Astrocyte (in vitro differentiated cells and primary cell): ENCODE measurements at regions not wholly inside any gene's neighbourhood (a gene's known extent, or its start where the extent isn't known, plus 50 kb on each side); places are given as distances from the start of the nearest gene placed in this dataset.

Source experiments
- DNase-seq: peaks from one replicate; pipeline ENCODE4 v3.0.0-alpha.2; 2010; ENCODE audit warnings: low read depth
- FAIRE-seq: peaks from 2 replicates; lab custom pipeline; 2011; peaks lifted over from hg19 to GRCh38; lab: Jason Lieb, UNC
- H2AFZ ChIP-seq: 2 replicates; pipeline ENCODE4 v1.6.0; 2012; ENCODE audit warnings: low read depth, low read length, inconsistent platforms
- H3K27ac ChIP-seq: 2 replicates; pipeline ENCODE4 v1.5.1; 2011; ENCODE audit warnings: low read depth, low read length, inconsistent platforms
- H3K27me3 ChIP-seq: 2 replicates; pipeline ENCODE4 v1.6.0; 2011; ENCODE audit warnings: low read length, inconsistent platforms; ENCODE audit not compliant: insufficient read depth
- H3K36me3 ChIP-seq: 2 replicates; pipeline ENCODE4 v1.5.1; 2011; ENCODE audit warnings: low read length, inconsistent platforms; ENCODE audit not compliant: insufficient read depth
- H3K4me1 ChIP-seq: 2 replicates; pipeline ENCODE4 v1.5.1; 2011; ENCODE audit warnings: low read length, inconsistent platforms; ENCODE audit not compliant: insufficient read depth
- H3K4me2 ChIP-seq: 2 replicates; pipeline ENCODE4 v1.6.0; 2012; ENCODE audit warnings: low read length, inconsistent platforms
- H3K4me3 ChIP-seq: 2 replicates; pipeline ENCODE4 v1.5.1; 2011; ENCODE audit warnings: low read depth, mild to moderate bottlenecking, low read length, inconsistent platforms; ENCODE audit not compliant: insufficient read depth
- H3K79me2 ChIP-seq: 2 replicates; pipeline ENCODE4 v1.6.0; 2012; ENCODE audit warnings: mild to moderate bottlenecking, low read length, inconsistent platforms; ENCODE audit not compliant: insufficient read depth
- H3K9ac ChIP-seq: 2 replicates; pipeline ENCODE4 v1.6.0; 2012; ENCODE audit warnings: mild to moderate bottlenecking, low read length, inconsistent platforms
- H3K9me3 ChIP-seq: 2 replicates; pipeline ENCODE4 v1.5.1; 2012; ENCODE audit warnings: low read depth, mild to moderate bottlenecking, low read length, inconsistent platforms; ENCODE audit not compliant: insufficient read depth
- H4K20me1 ChIP-seq: 2 replicates; pipeline ENCODE4 v1.6.0; 2012; ENCODE audit warnings: low read length, inconsistent platforms; ENCODE audit not compliant: insufficient read depth
- H3K27ac Mint-ChIP-seq: one replicate; pipeline ENCODE4 v1.8.0; 2021; ENCODE audit warnings: mild to moderate bottlenecking, mixed read lengths; ENCODE audit not compliant: unreplicated experiment
- H3K27me3 Mint-ChIP-seq: one replicate; pipeline ENCODE4 v1.8.0; 2021; ENCODE audit warnings: low read depth, mixed read lengths; ENCODE audit not compliant: unreplicated experiment
- H3K36me3 Mint-ChIP-seq: one replicate; pipeline ENCODE4 v1.8.0; 2021; ENCODE audit warnings: low read depth, mixed read lengths; ENCODE audit not compliant: unreplicated experiment
- H3K4me1 Mint-ChIP-seq: one replicate; pipeline ENCODE4 v1.8.0; 2021; ENCODE audit warnings: low read depth, mixed read lengths; ENCODE audit not compliant: unreplicated experiment
- H3K4me3 Mint-ChIP-seq: one replicate; pipeline ENCODE4 v1.8.0; 2021; ENCODE audit warnings: mild to moderate bottlenecking, moderate library complexity, mixed read lengths; ENCODE audit not compliant: unreplicated experiment
- H3K9me3 Mint-ChIP-seq: one replicate; pipeline ENCODE4 v1.8.0; 2021; ENCODE audit warnings: mild to moderate bottlenecking, mixed read lengths; ENCODE audit not compliant: unreplicated experiment
- EZH2 ChIP-seq: IDR thresholded peaks from 2 replicates; pipeline ENCODE4 v1.6.1; 2012; ENCODE audit warnings: mild to moderate bottlenecking, low read length, inconsistent platforms; ENCODE audit not compliant: insufficient read depth
- TF ChIP-seq, protein P1 (sequence below): IDR thresholded peaks from 2 replicates; pipeline ENCODE4 v1.5.1; 2011; ENCODE audit warnings: low read depth, mild to moderate bottlenecking, inconsistent platforms, low read length, moderate library complexity; ENCODE audit not compliant: insufficient read depth

DNA sequence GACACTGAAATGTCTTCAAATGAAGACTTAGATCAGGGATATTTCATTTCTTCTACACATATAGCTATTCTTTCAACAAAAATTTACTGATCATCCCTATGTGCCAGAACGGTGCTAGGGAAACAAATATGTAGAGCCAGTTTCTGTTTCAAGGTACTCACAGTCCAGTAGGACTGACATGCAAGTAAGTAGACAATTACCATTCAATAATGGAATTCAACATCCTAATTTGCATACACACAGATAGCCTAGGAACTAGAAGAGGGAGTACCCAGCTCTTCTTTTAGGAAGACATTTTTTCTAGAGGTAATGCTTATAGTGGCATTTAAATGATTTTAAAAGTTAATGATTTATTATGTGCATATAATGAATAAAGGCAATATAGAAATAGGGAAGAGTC lies 388.8 kb downstream of the ZSWIM6 start:
- Mint-ChIP-seq H3K4me1 (no peaks in the 10 kb centered on the region), H3K4me3 (no peak overlapping the region), H3K27ac (no peak overlapping the region), H3K27me3 (peaks cover 1% of the 10 kb centered on the region), H3K36me3 (no peaks in the 10 kb centered on the region), H3K9me3 (peaks cover 2% of the 10 kb centered on the region)
- no peaks in the 10 kb centered on the region for H3K79me2 ChIP-seq
- H3K4me3 ChIP-seq = no peak overlapping the region
- no peak for DNase-seq
- no peaks in the 10 kb centered on the region for H3K9me3 ChIP-seq
- H4K20me1 ChIP-seq = no peaks in the 10 kb centered on the region
- H3K27me3 ChIP-seq = no peaks in the 10 kb centered on the region
- H3K36me3 ChIP-seq = no peaks in the 10 kb centered on the region
- no peaks in the 10 kb centered on the region for H3K4me1 ChIP-seq
- H2AFZ ChIP-seq = no peak overlapping the region
- no peak for TF ChIP-seq EZH2
- TF ChIP-seq, protein P1, sequence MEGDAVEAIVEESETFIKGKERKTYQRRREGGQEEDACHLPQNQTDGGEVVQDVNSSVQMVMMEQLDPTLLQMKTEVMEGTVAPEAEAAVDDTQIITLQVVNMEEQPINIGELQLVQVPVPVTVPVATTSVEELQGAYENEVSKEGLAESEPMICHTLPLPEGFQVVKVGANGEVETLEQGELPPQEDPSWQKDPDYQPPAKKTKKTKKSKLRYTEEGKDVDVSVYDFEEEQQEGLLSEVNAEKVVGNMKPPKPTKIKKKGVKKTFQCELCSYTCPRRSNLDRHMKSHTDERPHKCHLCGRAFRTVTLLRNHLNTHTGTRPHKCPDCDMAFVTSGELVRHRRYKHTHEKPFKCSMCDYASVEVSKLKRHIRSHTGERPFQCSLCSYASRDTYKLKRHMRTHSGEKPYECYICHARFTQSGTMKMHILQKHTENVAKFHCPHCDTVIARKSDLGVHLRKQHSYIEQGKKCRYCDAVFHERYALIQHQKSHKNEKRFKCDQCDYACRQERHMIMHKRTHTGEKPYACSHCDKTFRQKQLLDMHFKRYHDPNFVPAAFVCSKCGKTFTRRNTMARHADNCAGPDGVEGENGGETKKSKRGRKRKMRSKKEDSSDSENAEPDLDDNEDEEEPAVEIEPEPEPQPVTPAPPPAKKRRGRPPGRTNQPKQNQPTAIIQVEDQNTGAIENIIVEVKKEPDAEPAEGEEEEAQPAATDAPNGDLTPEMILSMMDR = no peak
- H3K9ac ChIP-seq = no peak overlapping the region
- H3K27ac ChIP-seq = no peak overlapping the region
- FAIRE-seq = no peak
- no peak overlapping the region for H3K4me2 ChIP-seq

DNA sequence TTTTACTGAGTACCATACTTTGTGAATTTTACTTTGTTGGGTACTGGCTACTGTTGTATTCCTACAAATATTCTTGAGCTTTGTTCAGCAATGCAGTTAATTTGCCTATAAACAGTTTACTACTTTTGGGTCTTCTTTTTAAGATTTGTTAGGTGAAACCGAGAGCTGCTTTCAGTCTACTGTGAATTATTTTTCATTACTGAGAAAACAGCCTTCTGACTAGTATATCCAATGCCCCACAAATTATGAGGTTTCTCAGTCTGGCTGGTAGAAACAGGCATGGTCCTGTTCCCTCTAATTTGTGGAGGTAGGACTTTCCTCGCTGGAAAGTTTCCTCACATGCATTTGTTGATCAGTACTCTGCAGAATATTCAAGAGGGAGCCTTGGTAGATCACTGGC lies 392.0 kb downstream of the ZSWIM6 start:
- Histone ChIP-seq H3K79me2 (no peaks in the 10 kb centered on the region), H2AFZ (no peak overlapping the region), H3K4me1 (no peaks in the 10 kb centered on the region), H3K4me2 (no peak overlapping the region), H3K36me3 (no peaks in the 10 kb centered on the region), H3K9me3 (no peaks in the 10 kb centered on the region), H4K20me1 (no peaks in the 10 kb centered on the region), H3K27me3 (no peaks in the 10 kb centered on the region), H3K27ac (no peak overlapping the region), H3K9ac (no peak overlapping the region), H3K4me3 (no peak overlapping the region)
- TF ChIP-seq EZH2 = no peak
- TF ChIP-seq, protein P1 = no peak
- Mint-ChIP-seq H3K36me3 (no peaks in the 10 kb centered on the region), H3K27ac (no peak overlapping the region), H3K4me1 (no peaks in the 10 kb centered on the region), H3K4me3 (no peak overlapping the region), H3K9me3 (peaks cover 2% of the 10 kb centered on the region), H3K27me3 (peaks cover 7% of the 10 kb centered on the region)
- DNase-seq (no peak), FAIRE-seq (no peak)

DNA sequence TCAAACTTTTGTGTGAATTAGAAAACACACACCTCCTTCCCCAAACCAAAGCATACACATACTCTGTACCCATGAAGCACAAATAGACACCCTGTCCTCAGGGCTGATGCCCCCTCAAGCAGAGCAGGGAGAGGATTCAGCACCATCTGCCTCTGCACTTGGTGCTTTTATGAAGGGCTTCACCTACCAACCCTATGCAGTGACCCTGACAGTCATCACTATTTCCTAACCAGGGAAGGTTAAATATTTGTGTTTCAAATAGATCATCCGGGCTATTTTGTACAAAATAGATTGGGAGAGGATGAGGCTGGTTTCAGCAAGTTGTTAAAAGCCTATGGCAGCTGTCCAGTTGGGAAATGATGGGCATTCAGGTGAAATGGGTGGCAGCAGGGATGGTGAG lies 396.2 kb downstream of the ZSWIM6 start:
- H3K4me2 ChIP-seq = no peak overlapping the region
- peaks cover 2% of the 10 kb centered on the region for H3K27me3 ChIP-seq
- no peaks in the 10 kb centered on the region for H3K79me2 ChIP-seq
- no peak overlapping the region for H3K27ac ChIP-seq
- no peak overlapping the region for H3K4me3 ChIP-seq
- H2AFZ ChIP-seq = no peak overlapping the region
- no peaks in the 10 kb centered on the region for H3K4me1 Mint-ChIP-seq
- no peak overlapping the region for H3K9ac ChIP-seq
- no peak for FAIRE-seq
- H3K4me3 Mint-ChIP-seq = no peak overlapping the region
- no peak overlapping the region for H3K27ac Mint-ChIP-seq
- no peaks in the 10 kb centered on the region for H3K36me3 ChIP-seq
- no peak for DNase-seq
- TF ChIP-seq EZH2 = no peak
- TF ChIP-seq, protein P1 = no peak
- H3K4me1 ChIP-seq = no peaks in the 10 kb centered on the region
- no peaks in the 10 kb centered on the region for H3K9me3 ChIP-seq
- H3K27me3 Mint-ChIP-seq = peaks cover 35% of the 10 kb centered on the region
- no peaks in the 10 kb centered on the region for H4K20me1 ChIP-seq
- H3K9me3 Mint-ChIP-seq = peaks cover 2% of the 10 kb centered on the region
- H3K36me3 Mint-ChIP-seq = no peaks in the 10 kb centered on the region
